ENCODE measurements at regions not wholly inside any gene's neighbourhood (a gene's known extent, or its start where the extent isn't known, plus 50 kb on each side); places are given as distances from the start of the nearest gene placed in this dataset.

DNA sequence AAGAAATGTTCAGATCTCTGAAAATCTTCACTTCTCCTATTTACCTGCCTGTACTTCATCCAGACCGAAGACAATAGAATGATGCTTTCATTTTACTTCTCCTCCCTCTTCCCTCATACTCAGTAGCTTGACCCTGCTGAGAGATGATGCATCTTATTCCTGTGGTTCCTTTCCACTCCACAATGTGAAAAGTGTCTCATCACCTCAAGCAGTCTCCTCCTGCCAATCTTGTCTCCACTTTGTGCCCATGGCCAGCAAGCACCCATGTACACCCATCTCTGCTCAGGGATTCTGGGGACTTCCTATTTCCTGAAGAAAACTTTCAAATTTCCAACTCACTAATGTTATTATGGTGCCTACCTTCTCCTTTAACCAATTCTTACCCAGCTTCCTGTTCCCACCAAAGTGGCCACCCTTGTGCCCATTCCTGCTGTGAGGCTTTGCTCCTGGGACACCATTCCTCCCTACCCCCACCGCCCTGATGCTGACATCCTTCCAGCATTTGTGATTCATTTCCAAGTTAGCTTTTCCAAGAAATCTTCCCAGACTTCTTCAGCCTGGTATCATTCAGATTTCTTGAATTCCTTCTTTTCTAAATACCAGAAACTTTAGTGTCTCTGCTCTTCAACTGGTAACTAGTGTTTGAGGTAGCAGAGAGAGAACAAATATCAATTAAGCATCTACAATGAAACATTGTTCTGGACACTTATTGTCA lies 212.5 kb downstream of the POSTN start:
- TF ChIP-seq, protein P1, sequence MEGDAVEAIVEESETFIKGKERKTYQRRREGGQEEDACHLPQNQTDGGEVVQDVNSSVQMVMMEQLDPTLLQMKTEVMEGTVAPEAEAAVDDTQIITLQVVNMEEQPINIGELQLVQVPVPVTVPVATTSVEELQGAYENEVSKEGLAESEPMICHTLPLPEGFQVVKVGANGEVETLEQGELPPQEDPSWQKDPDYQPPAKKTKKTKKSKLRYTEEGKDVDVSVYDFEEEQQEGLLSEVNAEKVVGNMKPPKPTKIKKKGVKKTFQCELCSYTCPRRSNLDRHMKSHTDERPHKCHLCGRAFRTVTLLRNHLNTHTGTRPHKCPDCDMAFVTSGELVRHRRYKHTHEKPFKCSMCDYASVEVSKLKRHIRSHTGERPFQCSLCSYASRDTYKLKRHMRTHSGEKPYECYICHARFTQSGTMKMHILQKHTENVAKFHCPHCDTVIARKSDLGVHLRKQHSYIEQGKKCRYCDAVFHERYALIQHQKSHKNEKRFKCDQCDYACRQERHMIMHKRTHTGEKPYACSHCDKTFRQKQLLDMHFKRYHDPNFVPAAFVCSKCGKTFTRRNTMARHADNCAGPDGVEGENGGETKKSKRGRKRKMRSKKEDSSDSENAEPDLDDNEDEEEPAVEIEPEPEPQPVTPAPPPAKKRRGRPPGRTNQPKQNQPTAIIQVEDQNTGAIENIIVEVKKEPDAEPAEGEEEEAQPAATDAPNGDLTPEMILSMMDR (IDR thresholded peaks at IDR 0.05): no peak
- no peak for TF ChIP-seq POLR2A (IDR thresholded peaks at IDR 0.05)
- WGBS, 4 donors: 40 to 62% (median 41%) methylated on average over 2 of the region's 2 CpGs
- no peaks in the 10 kb centered on the region for H3K9me3 ChIP-seq (replicated peaks in 1 of 3)
- no peaks in the 10 kb centered on the region for H3K36me3 ChIP-seq (replicated peaks in 1 of 2)
- no peak overlapping the region for H3K4me3 ChIP-seq
- intact Hi-C loops (cut with DNase I): no loop called here
- H3K27me3 ChIP-seq: no peaks in the 10 kb centered on the region
- H3K27ac ChIP-seq: no peak overlapping the region
- H3K4me1 ChIP-seq (replicated peaks in 1 of 2): no peaks in the 10 kb centered on the region
- DNase-seq: no peak

GRCh38 chr13:37385248-37385647 lies 213.3 kb downstream of the POSTN start:
- WGBS, 4 donors: 80 to 86% (median 85%) methylated on average over 4 of the region's 4 CpGs
- no peak overlapping the region for H3K4me3 ChIP-seq
- no peaks in the 10 kb centered on the region for H3K9me3 ChIP-seq (replicated peaks in 1 of 3)
- H3K27me3 ChIP-seq: no peaks in the 10 kb centered on the region
- no peak for TF ChIP-seq POLR2A (IDR thresholded peaks at IDR 0.05)
- TF ChIP-seq, protein P1 (IDR thresholded peaks at IDR 0.05): no peak
- intact Hi-C loops (cut with DNase I): no loop called here
- no peaks in the 10 kb centered on the region for H3K36me3 ChIP-seq (replicated peaks in 1 of 2)
- no peaks in the 10 kb centered on the region for H3K4me1 ChIP-seq (replicated peaks in 1 of 2)
- H3K27ac ChIP-seq: no peak overlapping the region
- no peak for DNase-seq

- intact Hi-C loops (cut with DNase I): no loop called here
- no peak for DNase-seq
- Histone ChIP-seq H3K27ac (no peak overlapping the region), H3K4me3 (no peak overlapping the region), H3K36me3 (replicated peaks in 1 of 2) (no peaks in the 10 kb centered on the region), H3K4me1 (replicated peaks in 1 of 2) (no peaks in the 10 kb centered on the region), H3K9me3 (replicated peaks in 1 of 3) (no peaks in the 10 kb centered on the region), H3K27me3 (no peaks in the 10 kb centered on the region)
- 75 to 92% (median 87%) methylated on average over 2 of the region's 2 CpGs for WGBS, 4 donors
- TF ChIP-seq, protein P1 (IDR thresholded peaks at IDR 0.05): no peak
- no peak for TF ChIP-seq POLR2A (IDR thresholded peaks at IDR 0.05)
Measured at GRCh38 chr13:37383856-37384370, 214.7 kb downstream of the POSTN start.

GRCh38 chr13:37383046-37383445 lies 215.5 kb downstream of the POSTN start:
- Histone ChIP-seq H3K4me3 (no peak overlapping the region), H3K36me3 (replicated peaks in 1 of 2) (no peaks in the 10 kb centered on the region), H3K4me1 (replicated peaks in 1 of 2) (no peaks in the 10 kb centered on the region), H3K9me3 (replicated peaks in 1 of 3) (no peaks in the 10 kb centered on the region), H3K27me3 (no peaks in the 10 kb centered on the region), H3K27ac (no peak overlapping the region)
- intact Hi-C loops (cut with DNase I): no loop called here
- TF ChIP-seq, protein P1 (IDR thresholded peaks at IDR 0.05): no peak
- no peak for TF ChIP-seq POLR2A (IDR thresholded peaks at IDR 0.05)
- DNase-seq: no peak
- WGBS, 4 donors: 65 to 74% (median 66%) methylated on average over 2 of the region's 2 CpGs
